GM12865 (cell line): ENCODE measurements at regions not wholly inside any gene's neighbourhood (a gene's known extent, or its start where the extent isn't known, plus 50 kb on each side); places are given as distances from the start of the nearest gene placed in this dataset.
"Not testable (repeated sequence)": the region's sequence is repeated elsewhere in the genome, so short reads cannot be mapped to it uniquely, and the experiment has no call there.

Experiments
- DNase-seq: peaks from one replicate; pipeline ENCODE4 v3.0.0; 2010; ENCODE audit warnings: low read depth
- H3K4me3 ChIP-seq: 2 replicates; pipeline ENCODE4 v1.5.1; 2011; ENCODE audit warnings: mild to moderate bottlenecking, low read depth, low read length, control low read depth
- CTCF ChIP-seq: IDR thresholded peaks from 2 replicates; pipeline ENCODE4 v1.5.1; 2011; ENCODE audit warnings: low read length, control low read depth, low read depth, inconsistent platforms; ENCODE audit not compliant: insufficient read depth; ENCODE audit errors: missing control alignments

DNA sequence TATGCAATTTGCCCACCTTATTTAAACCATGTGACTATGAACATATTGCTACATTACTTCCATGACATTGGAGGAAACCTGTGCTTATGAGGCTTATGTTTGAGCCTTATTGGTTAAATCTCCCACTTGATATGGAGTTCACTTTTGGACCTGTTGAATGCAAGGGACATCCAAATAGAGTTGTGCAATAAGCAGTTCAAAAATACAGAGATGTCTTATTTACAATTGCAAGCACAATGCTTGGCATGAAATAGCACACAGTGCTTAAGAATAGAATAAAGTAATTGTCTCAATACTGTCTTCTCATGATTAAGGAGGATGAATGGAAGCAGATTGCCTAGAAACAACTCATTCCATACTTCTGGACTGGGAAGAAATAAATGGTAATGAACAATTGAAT lies 793.5 kb downstream of the METTL4 start:
- no peak for TF ChIP-seq CTCF
- H3K4me3 ChIP-seq: no peak overlapping the region
- no peak for DNase-seq

GRCh38 chr18:1778496-1779178 lies 792.7 kb downstream of the METTL4 start:
- TF ChIP-seq CTCF: no peak
- DNase-seq: no peak
- no peak overlapping the region for H3K4me3 ChIP-seq

- DNase-seq: no peak
- no peak for TF ChIP-seq CTCF
- H3K4me3 ChIP-seq: no peak overlapping the region
Observed at GRCh38 chr18:1779587-1779986, 791.7 kb downstream of the METTL4 start.

DNA sequence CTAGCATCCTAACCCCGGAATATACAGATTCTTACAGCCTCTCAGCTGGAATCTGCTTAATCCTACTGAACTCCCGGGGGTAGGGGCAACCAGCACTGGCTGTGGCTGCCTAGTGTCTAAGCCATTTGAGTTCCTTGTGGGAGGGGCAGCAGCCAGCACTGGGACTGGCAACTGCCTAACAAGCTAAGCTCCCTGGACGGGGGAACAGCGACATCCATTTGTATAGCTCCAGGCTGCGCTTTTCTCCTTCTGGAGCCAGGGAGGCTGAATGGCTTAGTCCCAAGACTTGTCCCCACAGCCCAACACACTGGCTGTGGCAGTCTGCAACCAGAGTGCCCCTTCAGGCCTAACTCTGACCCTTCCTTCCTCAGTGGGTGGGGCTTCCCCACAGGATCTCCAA lies 787.2 kb downstream of the METTL4 start:
- no peak overlapping the region for H3K4me3 ChIP-seq
- TF ChIP-seq CTCF: no peak
- no peak for DNase-seq

DNA sequence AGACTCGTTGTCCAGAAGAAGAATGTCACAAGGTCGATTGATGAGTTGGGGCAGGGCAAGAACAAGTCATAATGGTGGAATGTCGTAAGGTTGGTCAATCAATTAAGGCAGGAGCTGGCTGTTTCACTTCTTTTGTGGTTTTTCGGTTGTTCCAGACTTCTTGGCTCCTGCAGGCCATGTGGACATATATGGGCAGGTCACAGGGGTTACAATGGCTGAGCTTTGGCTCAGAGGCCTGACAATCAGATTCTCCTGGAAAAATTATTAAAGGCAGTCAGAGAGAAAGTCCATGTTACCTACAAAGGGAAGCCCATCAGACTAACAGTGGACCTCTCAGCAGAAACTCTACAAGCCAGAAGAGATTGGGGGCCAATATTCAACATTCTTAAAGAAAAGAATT lies 785.3 kb downstream of the METTL4 start:
- not testable (repeated sequence) for H3K4me3 ChIP-seq, DNase-seq

DNA sequence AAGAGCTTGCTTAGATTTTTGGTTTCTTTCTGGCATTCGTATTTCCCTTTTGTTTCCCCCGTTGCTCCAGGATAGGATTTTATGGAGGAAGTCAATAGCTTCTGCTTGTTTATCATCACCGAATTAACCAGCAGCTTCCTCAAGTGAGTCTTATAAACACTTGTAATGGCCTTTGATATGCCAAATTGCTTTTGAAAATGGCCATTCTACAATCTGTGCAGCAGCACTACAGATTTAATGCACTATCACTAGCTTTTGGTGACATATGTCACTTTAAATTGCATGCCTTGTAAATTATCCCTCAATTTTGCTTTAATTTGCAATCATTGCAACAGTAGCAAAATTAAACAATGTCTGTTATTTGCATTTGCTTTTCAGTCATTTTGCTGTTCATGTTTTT lies 774.7 kb downstream of the METTL4 start:
- TF ChIP-seq CTCF: no peak

DNA sequence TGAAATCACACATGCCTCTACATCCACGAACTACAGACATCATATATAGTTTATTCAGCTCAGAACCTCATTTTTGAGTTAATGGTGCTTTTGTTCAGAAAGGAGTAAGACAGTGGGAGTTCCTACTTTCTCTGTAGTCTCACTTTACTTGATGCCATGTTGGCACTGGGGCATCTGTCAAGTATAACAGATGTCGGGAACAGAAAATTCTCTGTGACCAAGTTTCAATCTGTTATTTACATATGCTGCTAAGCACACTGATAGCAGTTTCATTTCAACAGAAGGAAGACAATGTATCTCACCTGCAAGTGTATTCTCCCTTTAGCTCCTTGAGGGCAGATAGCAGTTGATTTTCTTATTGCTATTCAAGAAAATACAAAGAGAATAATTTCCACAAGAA lies 774.1 kb downstream of the METTL4 start:
- no peak overlapping the region for H3K4me3 ChIP-seq
- DNase-seq: no peak
- no peak for TF ChIP-seq CTCF

More for the DNA sequence above, 774.7 kb downstream of the METTL4 start:
- no peak overlapping the region for H3K4me3 ChIP-seq
- no peak for DNase-seq

DNA sequence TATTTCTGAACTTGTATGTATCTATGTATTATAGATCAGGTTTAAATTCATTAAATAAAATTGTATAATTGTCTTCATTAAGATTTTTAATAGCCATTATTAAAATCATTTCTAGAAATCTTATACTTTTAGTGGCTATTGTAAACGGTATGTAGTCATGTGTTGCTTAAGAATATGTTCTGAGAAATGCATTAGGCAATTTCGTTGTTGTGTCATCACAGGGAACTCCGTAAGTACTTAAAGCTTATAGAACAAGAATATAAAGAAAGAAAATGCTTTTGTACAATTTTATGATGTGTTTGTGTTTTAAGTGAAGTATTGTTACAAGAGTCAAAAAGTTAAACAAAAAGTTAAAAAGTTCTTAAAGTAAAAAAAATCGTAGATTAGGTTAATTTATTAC lies 765.8 kb downstream of the METTL4 start:
- no peak for DNase-seq
- no peak for TF ChIP-seq CTCF
- H3K4me3 ChIP-seq: no peak overlapping the region
